Neutrophil (primary cell): ENCODE measurements at regions not wholly inside any gene's neighbourhood (a gene's known extent, or its start where the extent isn't known, plus 50 kb on each side); places are given as distances from the start of the nearest gene placed in this dataset.

Experiments
- H3K27ac ChIP-seq: fragments of 200-600 bp; sonication (generic); 2 replicates; pipeline ENCODE4 v1.5.1; 2016; ENCODE audit warnings: mild to moderate bottlenecking, moderate library complexity
- H3K27me3 ChIP-seq: fragments of 200-600 bp; sonication (generic); 2 replicates; pipeline ENCODE4 v1.6.0; 2016; ENCODE audit warnings: mild to moderate bottlenecking
- H3K36me3 ChIP-seq: fragments of 200-600 bp; sonication (generic); 2 replicates; pipeline ENCODE4 v1.5.1; 2017
- H3K4me1 ChIP-seq, 2 experiments: fragments of 200-600 bp in 1 of 2; sonication (generic) in 1 of 2; 1 replicate in 1 of 2; 2 replicates in 1 of 2; pipeline versions ENCODE4 v1.5.1 to v1.6.1; 2013 to 2016; ENCODE audit warnings: low read depth in 1 of 2, low read length in 1 of 2, mild to moderate bottlenecking in 1 of 2, moderate library complexity in 1 of 2; ENCODE audit not compliant: control insufficient read depth in 1 of 2, insufficient read depth in 1 of 2
- H3K4me3 ChIP-seq, 2 experiments: fragments of 200-600 bp in 1 of 2; sonication (generic) in 1 of 2; 1 replicate in 1 of 2; 2 replicates in 1 of 2; pipeline ENCODE4 v1.5.1; 2013 to 2016; ENCODE audit warnings: low read depth in 1 of 2, low read length in 1 of 2, mild to moderate bottlenecking in 1 of 2, moderate library complexity in 1 of 2
- H3K9me3 ChIP-seq: fragments of 200-600 bp; sonication (generic); 2 replicates; pipeline ENCODE4 v1.5.1; 2016
- CTCF ChIP-seq: fragments of 200-600 bp; sonication (generic); IDR thresholded peaks from 2 replicates; pipeline ENCODE4 v1.5.1; 2016; ENCODE audit warnings: antibody characterized with exemption

GRCh38 chr10:44640429-44640828 lies 255.5 kb upstream of the CXCL12 start:
- H3K4me3 ChIP-seq = no peak overlapping the region
- H3K27ac ChIP-seq = no peak overlapping the region
- peaks cover 4% of the 10 kb centered on the region for H3K9me3 ChIP-seq
- no peaks in the 10 kb centered on the region for H3K27me3 ChIP-seq
- no peak for TF ChIP-seq CTCF
- no peaks in the 10 kb centered on the region for H3K36me3 ChIP-seq
- H3K4me1 ChIP-seq = no peaks in the 10 kb centered on the region

- Histone ChIP-seq H3K9me3 (no peaks in the 10 kb centered on the region), H3K27me3 (no peaks in the 10 kb centered on the region), H3K36me3 (no peaks in the 10 kb centered on the region), H3K27ac (no peak overlapping the region), H3K4me1 (no peaks in the 10 kb centered on the region), H3K4me3 (no peak overlapping the region)
- TF ChIP-seq CTCF = no peak
These were observed 262.6 kb upstream of the CXCL12 start for GRCh38 chr10:44647473-44647872.

- Histone ChIP-seq H3K27ac (no peak overlapping the region), H3K4me1 (no peaks in the 10 kb centered on the region), H3K27me3 (no peaks in the 10 kb centered on the region), H3K4me3 (no peak overlapping the region), H3K9me3 (no peaks in the 10 kb centered on the region), H3K36me3 (no peaks in the 10 kb centered on the region)
- no peak for TF ChIP-seq CTCF
These were observed 263.1 kb upstream of the CXCL12 start for GRCh38 chr10:44647877-44648542.

GRCh38 chr10:44650691-44651661 lies 260.2 kb upstream of the TMEM72 start:
- Histone ChIP-seq H3K27me3 (no peaks in the 10 kb centered on the region), H3K27ac (no peak overlapping the region), H3K4me1 (no peaks in the 10 kb centered on the region), H3K4me3 (no peak overlapping the region), H3K36me3 (no peaks in the 10 kb centered on the region), H3K9me3 (no peaks in the 10 kb centered on the region)
- TF ChIP-seq CTCF = no peak

- TF ChIP-seq CTCF = no peak
- no peak overlapping the region for H3K4me3 ChIP-seq
- no peaks in the 10 kb centered on the region for H3K27me3 ChIP-seq
- H3K27ac ChIP-seq = no peak overlapping the region
- no peaks in the 10 kb centered on the region for H3K4me1 ChIP-seq
- no peaks in the 10 kb centered on the region for H3K36me3 ChIP-seq
- no peaks in the 10 kb centered on the region for H3K9me3 ChIP-seq
These were observed 259.3 kb upstream of the TMEM72 start for GRCh38 chr10:44651834-44652233.
